ENCODE measurements at regions not wholly inside any gene's neighbourhood (a gene's known extent, or its start where the extent isn't known, plus 50 kb on each side); places are given as distances from the start of the nearest gene placed in this dataset.
A peak's percentile ranks its signal among the peaks of the same experiment; 100 is the strongest.

DNA sequence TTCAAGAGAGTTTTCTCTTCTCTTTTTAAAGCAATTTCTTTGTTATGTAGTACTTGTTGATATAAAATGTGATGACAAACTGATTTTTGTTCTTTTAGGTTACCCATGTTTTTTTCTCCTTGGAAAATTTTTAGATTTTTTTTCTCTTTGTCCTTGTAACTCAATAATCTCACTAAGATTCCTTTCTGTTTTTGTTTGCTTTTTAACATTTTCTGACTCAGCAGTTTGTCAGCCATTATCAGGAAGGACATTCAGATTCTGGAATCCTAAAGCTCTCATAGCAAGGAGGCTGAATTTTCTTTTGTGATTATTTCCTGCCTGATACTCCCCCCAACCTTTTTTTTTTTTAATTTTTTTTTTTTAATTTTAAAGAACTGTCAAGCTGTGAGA is 75.2 kb upstream of the CITED2 start (continued):
- TF ChIP-seq, protein P1, sequence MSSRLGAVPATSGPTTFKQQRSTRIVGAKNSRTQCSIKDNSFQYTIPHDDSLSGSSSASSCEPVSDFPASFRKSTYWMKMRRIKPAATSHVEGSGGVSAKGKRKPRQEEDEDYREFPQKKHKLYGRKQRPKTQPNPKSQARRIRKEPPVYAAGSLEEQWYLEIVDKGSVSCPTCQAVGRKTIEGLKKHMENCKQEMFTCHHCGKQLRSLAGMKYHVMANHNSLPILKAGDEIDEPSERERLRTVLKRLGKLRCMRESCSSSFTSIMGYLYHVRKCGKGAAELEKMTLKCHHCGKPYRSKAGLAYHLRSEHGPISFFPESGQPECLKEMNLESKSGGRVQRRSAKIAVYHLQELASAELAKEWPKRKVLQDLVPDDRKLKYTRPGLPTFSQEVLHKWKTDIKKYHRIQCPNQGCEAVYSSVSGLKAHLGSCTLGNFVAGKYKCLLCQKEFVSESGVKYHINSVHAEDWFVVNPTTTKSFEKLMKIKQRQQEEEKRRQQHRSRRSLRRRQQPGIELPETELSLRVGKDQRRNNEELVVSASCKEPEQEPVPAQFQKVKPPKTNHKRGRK (tag; IDR thresholded peaks at IDR 0.05), result no peak
- TF ChIP-seq KDM1A (IDR thresholded peaks at IDR 0.05) (peak; percentile 61 to 72), ADNP (tag; IDR thresholded peaks at IDR 0.05) (no peak), MAFK (IDR thresholded peaks at IDR 0.05; ENCODE audit: low read length) (peak; percentile 98), FOXA3 (CRISPR knock-in tag; conservative IDR thresholded peaks at IDR 0.05 in 1 of 2, IDR thresholded peaks at IDR 0.05 in 1 of 2) (no peak), ZNF239 (CRISPR knock-in tag; IDR thresholded peaks at IDR 0.05) (no peak), RBM22 (IDR thresholded peaks at IDR 0.05; ENCODE audit: low read depth, low read length, poor library complexity, severe bottlenecking) (no peak), KLF6 (CRISPR knock-in tag; IDR thresholded peaks at IDR 0.05; ENCODE audit: borderline replicate concordance) (no peak), ZKSCAN8 (CRISPR knock-in tag; IDR thresholded peaks at IDR 0.05) (no peak), TCF3 (CRISPR knock-in tag; IDR thresholded peaks at IDR 0.05) (peak; percentile 39; the same call in 1 of the 2 replicates), TRIM24 (IDR thresholded peaks at IDR 0.05) (peak in 1 of 2 experiments; percentile 60; a peak in 1 of 4 replicates), KLF16 (IDR thresholded peaks at IDR 0.05) (no peak), TAF7 (tag; IDR thresholded peaks at IDR 0.05) (no peak), RBM34 (IDR thresholded peaks at IDR 0.05; ENCODE audit: borderline replicate concordance, insufficient read depth, low read length) (no peak), ETV5 (CRISPR knock-in tag; IDR thresholded peaks at IDR 0.05; ENCODE audit: low read depth) (no peak), MIER1 (IDR thresholded peaks at IDR 0.05; ENCODE audit: low read depth) (peak; percentile 75), SPI1 (IDR thresholded peaks at IDR 0.05; ENCODE audit: borderline replicate concordance, low read depth, low read length) (no peak)
- TF ChIP-seq, protein P2, sequence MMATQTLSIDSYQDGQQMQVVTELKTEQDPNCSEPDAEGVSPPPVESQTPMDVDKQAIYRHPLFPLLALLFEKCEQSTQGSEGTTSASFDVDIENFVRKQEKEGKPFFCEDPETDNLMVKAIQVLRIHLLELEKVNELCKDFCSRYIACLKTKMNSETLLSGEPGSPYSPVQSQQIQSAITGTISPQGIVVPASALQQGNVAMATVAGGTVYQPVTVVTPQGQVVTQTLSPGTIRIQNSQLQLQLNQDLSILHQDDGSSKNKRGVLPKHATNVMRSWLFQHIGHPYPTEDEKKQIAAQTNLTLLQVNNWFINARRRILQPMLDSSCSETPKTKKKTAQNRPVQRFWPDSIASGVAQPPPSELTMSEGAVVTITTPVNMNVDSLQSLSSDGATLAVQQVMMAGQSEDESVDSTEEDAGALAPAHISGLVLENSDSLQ (IDR thresholded peaks at IDR 0.05), result peak; percentile 27; the same call in 1 of the 2 replicates
- TF ChIP-seq, protein P3, sequence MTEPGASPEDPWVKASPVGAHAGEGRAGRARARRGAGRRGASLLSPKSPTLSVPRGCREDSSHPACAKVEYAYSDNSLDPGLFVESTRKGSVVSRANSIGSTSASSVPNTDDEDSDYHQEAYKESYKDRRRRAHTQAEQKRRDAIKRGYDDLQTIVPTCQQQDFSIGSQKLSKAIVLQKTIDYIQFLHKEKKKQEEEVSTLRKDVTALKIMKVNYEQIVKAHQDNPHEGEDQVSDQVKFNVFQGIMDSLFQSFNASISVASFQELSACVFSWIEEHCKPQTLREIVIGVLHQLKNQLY (CRISPR knock-in tag; conservative IDR thresholded peaks at IDR 0.05), result no peak
- TF ChIP-seq, protein P4, sequence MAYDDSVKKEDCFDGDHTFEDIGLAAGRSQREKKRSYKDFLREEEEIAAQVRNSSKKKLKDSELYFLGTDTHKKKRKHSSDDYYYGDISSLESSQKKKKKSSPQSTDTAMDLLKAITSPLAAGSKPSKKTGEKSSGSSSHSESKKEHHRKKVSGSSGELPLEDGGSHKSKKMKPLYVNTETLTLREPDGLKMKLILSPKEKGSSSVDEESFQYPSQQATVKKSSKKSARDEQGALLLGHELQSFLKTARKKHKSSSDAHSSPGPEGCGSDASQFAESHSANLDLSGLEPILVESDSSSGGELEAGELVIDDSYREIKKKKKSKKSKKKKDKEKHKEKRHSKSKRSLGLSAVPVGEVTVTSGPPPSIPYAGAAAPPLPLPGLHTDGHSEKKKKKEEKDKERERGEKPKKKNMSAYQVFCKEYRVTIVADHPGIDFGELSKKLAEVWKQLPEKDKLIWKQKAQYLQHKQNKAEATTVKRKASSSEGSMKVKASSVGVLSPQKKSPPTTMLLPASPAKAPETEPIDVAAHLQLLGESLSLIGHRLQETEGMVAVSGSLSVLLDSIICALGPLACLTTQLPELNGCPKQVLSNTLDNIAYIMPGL (CRISPR knock-in tag; IDR thresholded peaks at IDR 0.05), result no peak

Measured in K562 (cell line).